ENCODE measurements at regions not wholly inside any gene's neighbourhood (a gene's known extent, or its start where the extent isn't known, plus 50 kb on each side); places are given as distances from the start of the nearest gene placed in this dataset.
"Not testable (repeated sequence)": the region's sequence is repeated elsewhere in the genome, so short reads cannot be mapped to it uniquely, and the experiment has no call there.

DNA sequence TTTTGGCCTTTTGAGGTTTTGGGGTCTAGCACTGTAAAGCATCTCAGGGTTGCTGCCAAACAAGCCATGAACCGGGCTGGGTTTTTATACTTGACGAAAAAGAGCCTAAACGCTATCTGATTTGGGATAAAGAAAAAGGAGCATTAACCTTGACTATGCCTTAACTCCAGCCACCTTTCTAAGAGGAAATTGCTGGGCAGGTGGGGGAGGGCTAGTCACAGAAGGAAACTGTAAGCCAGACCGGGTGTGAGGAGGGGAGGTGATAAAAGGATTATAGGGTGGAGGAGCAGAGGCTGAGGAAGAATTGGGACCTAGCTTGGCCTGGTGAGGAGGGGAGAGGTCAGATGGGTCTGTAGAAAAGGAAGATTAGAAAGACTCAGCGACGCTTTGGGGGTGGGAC lies 335.2 kb upstream of the HTR1E start:
- not testable (repeated sequence) for DNase-seq

DNA sequence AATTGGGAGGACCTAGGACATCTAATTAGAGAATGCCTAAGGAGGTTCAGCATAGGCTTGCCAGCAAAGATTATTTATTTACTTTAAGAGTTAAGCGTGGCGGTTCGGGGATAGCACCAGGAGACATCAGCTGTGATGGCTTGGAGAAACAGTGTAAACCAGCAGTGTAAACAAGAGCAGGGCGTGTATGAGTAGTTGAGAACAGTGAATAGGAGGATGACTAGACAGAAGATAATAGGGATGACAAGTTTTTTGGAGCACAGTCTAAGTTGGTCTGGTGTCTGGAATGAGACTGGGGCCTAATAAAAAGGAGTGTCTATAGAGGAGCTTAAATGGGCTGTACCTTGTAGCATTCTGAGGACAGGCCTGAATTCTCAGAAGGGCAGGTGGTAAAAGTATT lies 338.4 kb upstream of the HTR1E start:
- DNase-seq, result not testable (repeated sequence)

DNA sequence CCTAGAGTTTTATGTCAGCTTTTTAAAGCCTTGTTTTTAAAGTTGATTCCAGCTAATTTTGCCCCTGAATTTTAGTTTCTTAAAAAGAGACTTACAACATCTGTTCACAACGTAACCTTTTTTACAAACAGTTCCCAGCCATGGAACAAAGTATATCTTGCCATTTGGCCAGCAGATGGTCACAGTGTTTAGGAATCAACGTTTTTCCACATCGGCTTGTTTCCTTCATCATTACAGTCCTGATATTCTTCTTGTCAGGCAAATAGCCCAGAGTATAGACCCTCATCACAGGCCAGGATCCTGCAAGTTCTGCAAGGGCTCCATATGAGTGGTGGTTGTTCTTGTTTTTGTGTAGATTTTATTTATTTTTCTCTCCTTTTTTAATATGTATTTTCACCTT lies 341.7 kb upstream of the HTR1E start:
- no peak for DNase-seq

DNA sequence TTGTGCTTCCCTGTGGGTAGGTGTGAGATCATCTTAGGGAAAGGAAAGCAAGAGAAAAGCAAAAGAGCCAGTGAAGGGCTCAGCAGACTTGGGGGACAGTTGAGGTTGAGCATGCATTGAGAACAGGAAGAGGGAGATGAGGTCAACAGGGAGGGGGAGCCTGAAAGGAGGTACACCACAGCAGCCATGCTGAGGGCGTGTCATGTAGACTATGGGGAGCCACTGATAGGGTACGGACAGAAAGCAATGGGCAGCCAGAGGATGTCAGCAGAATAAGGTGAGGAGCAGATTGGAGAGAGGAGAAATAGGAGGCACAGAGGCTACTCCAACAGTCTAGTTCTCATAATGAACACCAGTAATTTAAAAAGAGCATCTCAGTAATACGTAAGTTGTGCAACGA lies 351.1 kb upstream of the HTR1E start:
- no peak for DNase-seq

- DNase-seq, result no peak
Observed at GRCh38 chr6:86581833-86582232, 355.5 kb upstream of the HTR1E start.

- DNase-seq, result no peak
Observed at GRCh38 chr6:86563197-86563596, 374.1 kb upstream of the HTR1E start.

DNA sequence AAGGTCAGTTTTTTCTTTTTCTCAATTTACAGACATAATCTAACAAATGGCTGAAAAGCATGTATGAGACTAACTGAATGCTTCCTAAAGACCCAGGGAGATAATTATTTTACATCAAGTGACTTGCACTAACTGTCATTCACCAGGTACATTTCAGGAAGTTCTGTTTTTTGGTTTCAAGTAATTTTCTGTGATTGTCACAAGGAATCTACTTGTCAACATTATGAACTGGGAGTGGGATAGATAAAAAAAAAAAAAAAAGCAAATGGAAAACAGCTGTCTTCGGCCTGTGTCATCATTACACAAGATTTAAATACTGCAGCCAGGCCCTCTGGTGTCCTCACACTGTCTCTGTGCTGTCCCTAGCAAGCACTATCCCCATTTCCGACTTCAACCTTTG lies 379.0 kb upstream of the HTR1E start:
- DNase-seq, result no peak

DNA sequence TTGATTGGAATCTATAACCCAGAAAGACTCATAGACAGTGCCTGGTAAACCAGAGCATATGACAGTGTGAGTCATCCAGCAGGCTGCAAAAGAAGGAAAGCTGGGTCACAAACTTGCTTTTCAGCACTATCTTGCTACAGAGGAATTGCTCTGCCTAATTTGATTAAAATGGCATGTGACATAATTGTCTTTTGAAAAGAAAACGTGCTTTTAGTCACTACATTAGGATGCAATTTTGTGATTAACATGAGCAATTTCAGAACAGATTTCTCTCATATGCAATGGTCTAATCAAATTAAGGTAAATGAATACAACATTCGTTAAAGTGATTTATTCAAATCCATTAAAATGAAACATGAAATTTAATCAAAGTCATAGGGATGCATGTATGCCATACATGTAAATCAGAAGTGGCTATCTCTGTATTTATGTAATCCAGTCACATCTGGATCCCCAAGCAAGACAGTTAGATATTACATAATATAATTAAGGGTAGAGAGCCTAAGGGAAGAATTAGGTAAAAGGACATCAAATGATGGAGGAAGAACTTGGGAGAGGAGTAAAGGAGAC lies 400.0 kb upstream of the HTR1E start:
- no peak for DNase-seq

DNA sequence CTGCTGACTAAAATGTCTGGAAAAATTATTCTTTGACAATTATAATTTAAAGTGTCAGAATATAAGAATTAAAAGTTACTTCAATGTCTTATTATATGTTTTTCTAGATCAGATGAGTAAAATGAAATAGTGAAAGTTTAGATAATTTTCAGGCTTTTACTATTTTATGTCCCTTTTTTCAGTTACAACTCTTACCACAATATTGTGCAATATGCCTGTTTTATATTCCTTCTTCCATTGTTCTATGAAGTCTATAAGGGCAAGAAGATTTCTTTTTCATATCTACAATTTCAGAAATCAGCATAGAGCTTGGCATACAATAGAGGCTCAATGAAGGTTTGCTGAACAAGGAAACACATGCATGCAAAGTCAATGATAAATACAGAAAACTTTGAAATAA lies 401.2 kb upstream of the HTR1E start:
- DNase-seq, result no peak

DNA sequence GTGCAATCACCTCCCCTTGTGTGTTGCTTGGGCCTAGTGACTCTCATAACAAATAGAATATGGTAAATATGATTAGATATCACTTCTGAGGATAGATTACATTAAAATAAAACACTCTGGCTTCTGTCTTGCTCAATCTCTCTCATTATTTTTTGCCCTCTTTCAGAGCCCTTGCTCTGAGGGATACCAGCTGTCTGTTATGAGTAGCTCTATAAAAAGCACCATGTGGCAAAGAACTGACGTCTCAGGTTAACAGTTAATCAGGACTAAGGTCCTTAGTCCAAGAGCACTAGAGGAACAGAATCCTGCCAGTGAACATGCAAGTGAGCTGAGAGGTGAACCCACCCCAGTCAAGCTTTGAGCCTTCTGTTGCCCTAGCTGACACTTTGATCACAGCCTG lies 402.2 kb upstream of the HTR1E start:
- no peak for DNase-seq

DNA sequence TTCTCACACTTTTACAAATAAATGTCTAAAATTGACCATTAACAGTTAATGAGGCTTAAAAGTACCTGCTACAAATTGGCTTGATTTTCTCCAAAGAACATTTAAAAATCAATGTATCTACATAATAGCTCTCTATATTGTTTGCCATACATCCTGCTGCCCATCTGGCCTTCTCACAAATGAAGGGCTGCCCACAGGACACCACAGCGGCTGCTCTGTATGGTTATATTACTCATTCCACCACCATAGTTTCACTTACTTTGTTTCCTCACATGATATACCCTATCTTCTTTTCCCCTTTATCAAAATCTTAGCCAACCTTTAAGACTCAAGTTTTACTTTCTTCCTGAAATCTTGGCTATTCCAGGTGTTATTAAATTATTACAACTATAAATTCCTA lies 407.7 kb upstream of the HTR1E start:
- DNase-seq, result no peak

DNA sequence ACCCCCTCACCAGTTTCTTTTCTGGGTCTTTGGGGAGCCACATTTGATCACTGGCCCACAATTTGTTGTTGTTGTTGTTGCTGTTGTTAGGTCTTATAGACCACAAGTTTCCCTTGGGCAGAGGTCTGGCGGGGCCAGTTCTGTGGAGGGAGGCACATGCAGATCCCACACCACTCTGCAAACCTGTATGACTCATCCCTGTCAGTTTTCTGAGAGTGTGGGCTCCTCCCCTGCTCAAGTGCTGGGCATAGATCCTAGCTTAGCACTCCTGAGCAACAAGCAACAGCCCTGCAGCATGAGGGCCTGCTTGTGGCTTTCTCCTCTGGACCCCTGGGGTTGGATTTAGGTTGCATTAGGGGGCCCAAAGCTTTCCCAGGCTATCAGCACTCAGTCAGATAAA lies 411.1 kb upstream of the HTR1E start:
- DNase-seq, result no peak

DNA sequence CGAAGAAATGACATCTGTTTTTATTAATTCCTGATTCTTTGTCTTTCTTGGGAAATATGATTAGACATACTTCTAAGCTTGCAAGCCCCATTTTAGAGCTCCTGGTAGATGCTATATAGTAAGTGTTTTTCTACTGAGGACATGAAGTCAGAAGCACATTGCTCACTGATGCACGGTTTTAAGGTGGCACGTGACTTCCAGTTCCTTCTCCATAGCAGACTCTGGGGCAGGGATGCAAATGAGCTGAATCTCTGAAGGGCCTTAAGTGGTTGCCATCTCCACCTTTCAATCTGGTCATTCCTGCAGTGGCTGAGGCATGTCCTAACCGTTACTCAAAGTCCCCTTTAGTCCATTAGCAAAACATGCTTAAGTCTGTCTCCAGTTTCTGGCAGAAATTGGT lies 421.2 kb upstream of the HTR1E start:
- no peak for DNase-seq

- DNase-seq, result no peak
Observed at GRCh38 chr6:86511962-86512361, 425.4 kb upstream of the HTR1E start.

DNA sequence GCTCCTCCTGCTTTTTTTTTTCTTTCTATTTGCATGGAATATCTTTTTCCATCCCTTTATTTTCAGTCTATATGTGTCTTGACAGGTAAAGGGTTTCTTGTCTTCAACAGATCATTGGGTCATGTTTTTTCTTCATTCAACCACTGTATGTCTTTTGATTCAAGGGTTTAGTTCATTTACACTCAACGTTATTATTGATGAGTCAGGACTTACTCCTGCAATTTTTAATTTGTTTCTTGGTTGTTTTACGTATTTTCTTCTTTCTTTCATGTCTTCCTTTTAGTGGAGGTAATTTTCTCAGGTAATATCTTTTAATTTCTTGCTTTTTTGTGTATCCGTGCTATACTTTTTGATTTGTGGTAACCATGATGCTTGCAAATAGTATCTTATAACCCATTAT lies 429.1 kb upstream of the HTR1E start:
- DNase-seq, result no peak

DNA sequence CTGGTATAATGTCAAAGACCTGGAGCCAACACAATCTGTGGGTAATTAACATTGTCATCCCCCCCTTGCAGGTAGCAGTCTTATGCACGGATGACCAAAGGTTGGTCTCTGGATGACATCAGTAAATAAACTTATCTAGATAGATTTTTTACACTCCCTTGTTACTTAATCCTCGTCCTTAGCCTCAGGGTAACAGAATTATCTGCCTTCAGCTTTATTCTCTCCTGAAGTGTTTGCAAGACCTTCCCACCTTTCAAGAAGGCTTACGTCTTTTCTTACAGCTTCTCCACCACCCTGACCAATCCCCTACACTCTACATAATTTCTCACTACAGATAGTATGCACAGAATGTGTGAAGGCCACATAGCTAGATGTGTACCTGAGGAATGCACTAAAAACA lies 434.8 kb upstream of the HTR1E start:
- DNase-seq, result no peak

DNA sequence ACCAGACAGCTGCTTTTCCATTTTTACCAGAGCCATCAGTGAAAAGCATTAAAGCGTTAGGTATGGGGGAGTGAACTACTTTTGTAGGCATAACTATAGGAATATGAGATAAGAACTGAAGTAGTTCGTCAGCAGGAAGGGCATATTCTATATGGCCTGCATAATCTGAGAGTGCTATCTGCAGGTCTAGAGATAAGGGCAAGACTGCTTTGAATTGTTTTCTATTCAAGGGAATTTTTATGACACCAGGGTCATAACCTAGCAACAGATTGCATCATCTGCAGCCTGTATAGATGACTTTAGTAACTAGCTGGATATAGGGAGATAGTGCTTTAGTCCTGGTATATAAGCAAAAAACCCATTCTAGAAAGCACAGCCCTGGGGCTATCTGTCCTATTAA lies 437.3 kb upstream of the HTR1E start:
- no peak for DNase-seq

DNA sequence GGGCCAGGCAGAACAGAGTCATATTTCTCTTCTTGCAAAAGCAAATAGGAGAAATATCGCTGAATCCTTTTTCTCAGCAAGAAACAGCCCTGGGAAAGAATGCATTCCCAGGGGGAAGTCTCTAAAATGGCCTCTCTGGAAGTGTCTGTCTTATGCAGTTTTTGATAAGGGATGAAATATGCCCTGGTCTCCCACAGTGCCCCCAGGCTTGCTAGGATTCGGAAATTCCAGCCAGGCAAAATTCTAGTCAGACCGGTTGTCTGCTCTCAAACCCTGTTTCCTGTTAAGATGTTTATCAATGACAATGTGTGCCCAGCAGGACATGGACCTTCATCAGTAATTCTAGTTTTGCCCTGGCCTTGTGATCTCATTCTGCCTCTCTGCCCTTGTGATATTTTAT lies 448.3 kb upstream of the HTR1E start:
- DNase-seq, result not testable (repeated sequence)

GRCh38 chr6:86487660-86488221 lies 449.6 kb upstream of the HTR1E start:
- DNase-seq, result no peak

- not testable (repeated sequence) for DNase-seq
Observed at GRCh38 chr6:86478316-86478715, 459.0 kb upstream of the HTR1E start.

DNA sequence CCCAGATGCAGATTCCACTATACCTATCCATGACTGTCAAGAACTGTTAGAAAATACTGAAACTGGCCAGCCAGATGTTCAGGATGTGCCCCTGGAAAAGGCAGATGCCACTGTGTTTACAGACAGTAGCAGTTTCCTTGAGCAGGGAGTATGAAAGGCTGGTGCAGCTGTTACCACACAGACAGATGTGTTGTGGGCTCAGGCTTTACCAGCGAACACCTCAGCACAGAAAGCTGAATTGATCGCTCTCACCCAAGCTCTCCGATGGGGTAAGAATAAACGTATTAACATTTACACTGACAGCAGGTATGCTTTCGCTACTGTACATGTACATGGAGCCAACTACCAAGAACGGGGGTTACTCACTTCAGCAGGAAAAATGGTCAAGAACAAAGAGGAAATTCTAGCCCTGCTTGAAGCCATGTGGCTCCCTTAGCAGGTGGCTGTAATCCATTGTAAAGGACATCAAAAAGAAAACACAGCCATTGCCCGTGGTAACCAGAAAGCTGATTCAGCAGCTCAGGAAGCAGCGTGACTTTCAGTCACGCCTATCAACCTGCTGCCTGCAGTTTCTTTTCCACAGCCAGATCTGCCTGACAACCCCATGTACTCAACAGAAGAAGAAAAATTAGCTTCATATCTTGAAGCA lies 459.7 kb upstream of the HTR1E start:
- no peak for DNase-seq

- DNase-seq, result no peak
Observed at GRCh38 chr6:86476311-86476710, 461.0 kb upstream of the HTR1E start.

DNA sequence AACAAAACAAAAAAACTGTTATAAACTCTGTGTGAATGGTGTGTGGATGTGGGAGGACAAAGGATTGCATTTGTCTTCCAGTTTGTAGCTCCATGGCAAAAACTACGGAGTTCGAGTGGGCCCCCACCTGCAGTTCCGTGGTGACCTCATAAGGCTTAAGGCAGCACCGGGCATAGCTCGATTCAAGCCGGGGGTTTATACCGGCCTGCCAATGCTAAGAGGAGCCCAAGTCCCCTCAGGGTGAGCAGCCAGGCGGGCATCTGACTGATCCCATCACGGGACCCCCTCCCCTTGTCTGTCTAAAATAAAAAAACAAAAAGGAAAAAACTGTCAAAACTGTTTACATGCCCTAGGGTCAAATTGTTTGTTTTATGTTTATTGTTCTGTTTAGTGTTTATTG lies 463.2 kb upstream of the HTR1E start:
- DNase-seq, result no peak

GRCh38 chr6:86471791-86472190 lies 465.5 kb upstream of the HTR1E start:
- DNase-seq, result no peak

DNA sequence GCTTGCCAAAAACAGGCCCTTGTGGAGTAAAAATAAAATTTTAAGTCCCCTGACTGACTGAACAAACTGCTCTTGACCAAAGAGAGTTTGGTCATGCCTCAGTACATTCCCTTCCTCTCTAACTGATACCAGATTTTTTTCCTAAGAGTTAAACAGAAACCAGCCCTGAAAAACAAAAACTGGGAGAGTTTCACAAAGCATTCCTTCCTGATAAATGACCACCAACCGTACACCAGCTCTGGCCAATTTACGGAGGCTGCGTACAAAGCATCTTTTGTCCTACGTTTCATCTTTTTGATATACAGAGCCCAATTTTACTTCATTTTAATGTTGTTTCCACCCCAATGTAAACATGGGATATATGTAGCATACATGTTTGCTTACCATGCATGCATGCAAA lies 477.4 kb upstream of the HTR1E start:
- no peak for DNase-seq
